T47D (cell line): ENCODE measurements at regions not wholly inside any gene's neighbourhood (a gene's known extent, or its start where the extent isn't known, plus 50 kb on each side); places are given as distances from the start of the nearest gene placed in this dataset.
A peak's percentile ranks its signal among the peaks of the same experiment; 100 is the strongest.
"Not testable (repeated sequence)": the region's sequence is repeated elsewhere in the genome, so short reads cannot be mapped to it uniquely, and the experiment has no call there.

Experiments used
- DNase-seq, 2 experiments: peaks; one replicate each; pipeline versions ENCODE4 v3.0.0 to v3.0.0-alpha.2; 2011 to 2012; ENCODE audit warnings: low read depth in 1 of 2, low spot score in 1 of 2
- JUND ChIP-seq: IDR thresholded peaks from 2 replicates; pipeline ENCODE4 v1.6.1; 2012; ENCODE audit warnings: low read depth
- in situ Hi-C: cut with HindIII; loops from 2 replicates; pipeline ENCODE4 v1.10.0; 2016; ENCODE audit warnings: low sequenced_read_pairs, low pct_unique_long_range_greater_than_20kb

GRCh38 chr21:31586118-31586517 is 73.4 kb upstream of the SOD1 start:
- TF ChIP-seq JUND, result no peak
- DNase-seq, result no peak
- in situ Hi-C loops, result no loop called here

- not testable (repeated sequence) for DNase-seq
These were observed 75.6 kb upstream of the SOD1 start for GRCh38 chr21:31583937-31584336.

GRCh38 chr21:31583498-31583897 is 76.0 kb upstream of the SOD1 start:
- DNase-seq, result no peak
- in situ Hi-C loops, result no loop called here
- TF ChIP-seq JUND, result no peak

More at GRCh38 chr21:31583937-31584336, 75.6 kb upstream of the SOD1 start:
- in situ Hi-C loops, result not testable (repeated sequence)

- TF ChIP-seq JUND, result no peak
- DNase-seq, result peak; percentile 33 to 81
- in situ Hi-C loops, result no loop called here
These were observed 78.6 kb upstream of the SOD1 start for GRCh38 chr21:31580866-31581276.

- no peak for DNase-seq
- TF ChIP-seq JUND, result no peak
- in situ Hi-C loops, result no loop called here
These were observed 82.2 kb upstream of the SOD1 start for GRCh38 chr21:31577271-31577670.

GRCh38 chr21:31576428-31576827 is 83.1 kb upstream of the SOD1 start:
- DNase-seq, result peak in 1 of 2 experiments; percentile 26
- in situ Hi-C loops, result no loop called here
- no peak for TF ChIP-seq JUND

- TF ChIP-seq JUND, result no peak
- no peak for DNase-seq
- in situ Hi-C loops, result no loop called here
These were observed 86.3 kb upstream of the SOD1 start for GRCh38 chr21:31573217-31573616.

- no peak for DNase-seq
- in situ Hi-C loops, result no loop called here
- TF ChIP-seq JUND, result no peak
These were observed 87.6 kb upstream of the SOD1 start for GRCh38 chr21:31571879-31572278.

GRCh38 chr21:31570824-31571566 is 88.5 kb upstream of the SOD1 start:
- TF ChIP-seq JUND, result no peak
- no peak for DNase-seq
- in situ Hi-C loops, result no loop called here

- in situ Hi-C loops, result no loop called here
- TF ChIP-seq JUND, result no peak
- peak in 1 of 2 experiments; percentile 48 for DNase-seq
These were observed 92.9 kb upstream of the SOD1 start for GRCh38 chr21:31566611-31567010.

- in situ Hi-C loops, result no loop called here
- DNase-seq, result no peak
- TF ChIP-seq JUND, result no peak
These were observed 93.4 kb upstream of the SOD1 start for GRCh38 chr21:31566064-31566463.

GRCh38 chr21:31564439-31564838 is 95.1 kb upstream of the SOD1 start:
- no peak for TF ChIP-seq JUND
- DNase-seq, result no peak
- in situ Hi-C loops, result no loop called here

- no peak for TF ChIP-seq JUND
- in situ Hi-C loops, result no loop called here
- DNase-seq, result no peak
These were observed 99.0 kb upstream of the SOD1 start for GRCh38 chr21:31560479-31560878.
